HCT116 (cell line): ENCODE measurements at regions not wholly inside any gene's neighbourhood (a gene's known extent, or its start where the extent isn't known, plus 50 kb on each side); places are given as distances from the start of the nearest gene placed in this dataset.

Experiments
- ATAC-seq: fragments of 200-7000 bp; cut with Tn5 transposase; 2 replicates; pipeline ENCODE4 v1.9.1; 2020; ENCODE audit warnings: mild to moderate bottlenecking, moderate library complexity
- BruUV-seq: library from RNA; stranded (reverse); fragments of 400-500 nt; replicated peaks from 2 replicates; lab custom pipeline; 2021; lab: Mats Ljungman, UMichigan
- CTCF ChIA-PET: fragments of 300-600 bp; sonication (Branson Sonifier 250); formaldehyde crosslinking; loops from one replicate; lab custom pipeline; 2021; ENCODE audit warnings: antibody characterized with exemption; lab: Charles Lee
- POLR2A ChIA-PET: fragments of 300-600, 350-600 bp; sonication (Branson Sonifier 250); formaldehyde crosslinking; loops from one replicate; lab custom pipeline; 2021; ENCODE audit warnings: antibody characterized with exemption; lab: Charles Lee
- RAD21 ChIA-PET, 2 experiments: fragments of 300-600 bp; sonication (Branson Sonifier 250); formaldehyde crosslinking; loops; one replicate each; lab custom pipeline; 2023; ENCODE audit warnings: low total read pairs in 2 of 2; ENCODE audit not compliant: uncharacterized antibody in 2 of 2, unreplicated experiment in 2 of 2, low non-redundant PET in 1 of 2; lab: Charles Lee
- DNase-seq: peaks from one replicate; pipeline ENCODE4 v3.0.0-alpha.2; 2010; ENCODE audit warnings: low read depth, low spot score
- H2AFZ ChIP-seq: fragments of 200-600 bp; shearing (Covaris generic), sonication (generic); 2 replicates; pipeline ENCODE4 v1.6.1; 2017; ENCODE audit warnings: low read depth, mixed run types, mixed read lengths, antibody characterized with exemption, low read length; ENCODE audit not compliant: poor library complexity, severe bottlenecking
- H3K27ac ChIP-seq: 2 replicates; pipeline ENCODE4 v1.5.1; 2012; ENCODE audit warnings: low read depth, low read length
- H3K27me3 ChIP-seq: fragments of 200-600 bp; sonication (generic); 2 replicates; pipeline ENCODE4 v1.6.1; 2016; ENCODE audit warnings: mixed run types, low read length, mixed read lengths; ENCODE audit not compliant: insufficient read depth
- H3K36me3 ChIP-seq, 2 experiments: fragments of 200-500 bp in 1 of 2; fragments of 200-600 bp in 1 of 2; sonication (Bioruptor generic) in 1 of 2; sonication (generic) in 1 of 2; 2 replicates each; pipeline versions ENCODE4 v1.5.1 to v1.6.1; 2014 to 2016; ENCODE audit warnings: low read length in 2 of 2, inconsistent platforms in 1 of 2, mixed read lengths in 1 of 2, mixed run types in 1 of 2; ENCODE audit not compliant: insufficient read depth in 2 of 2, control insufficient read depth in 1 of 2
- H3K4me1 ChIP-seq, 2 experiments: fragments of 200-600 bp in 1 of 2; sonication (generic) in 1 of 2; 2 replicates each; pipeline versions ENCODE4 v1.5.1 to v1.6.1; 2012 to 2017; ENCODE audit warnings: low read length in 2 of 2, inconsistent platforms in 1 of 2, mild to moderate bottlenecking in 1 of 2, mixed read lengths in 1 of 2, mixed run types in 1 of 2, moderate library complexity in 1 of 2; ENCODE audit not compliant: insufficient read depth in 2 of 2, control insufficient read depth in 1 of 2
- H3K4me2 ChIP-seq: fragments of 200-600 bp; sonication (generic); 2 replicates; pipeline ENCODE4 v1.6.1; 2017; ENCODE audit warnings: mixed run types, low read length, mixed read lengths
- H3K4me3 ChIP-seq, 2 experiments: fragments of 200-600 bp in 1 of 2; sonication (generic) in 1 of 2; replicated peaks in 1 of 2; 2 replicates each; pipeline ENCODE4 v1.5.1; 2011 to 2016; ENCODE audit warnings: low read length in 2 of 2, control low read depth in 1 of 2, low read depth in 1 of 2, mild to moderate bottlenecking in 1 of 2, mixed read lengths in 1 of 2, mixed run types in 1 of 2
- H3K79me2 ChIP-seq: fragments of 200-600 bp; sonication (generic); 2 replicates; pipeline ENCODE4 v1.6.1; 2017; ENCODE audit warnings: mild to moderate bottlenecking, mixed run types, low read length, moderate library complexity, mixed read lengths; ENCODE audit not compliant: insufficient read depth
- H3K9ac ChIP-seq: fragments of 200-600 bp; sonication (generic); 2 replicates; pipeline ENCODE4 v1.6.1; 2016; ENCODE audit warnings: low read length, mixed read lengths
- H3K9me2 ChIP-seq: fragments of 200-600 bp; sonication (generic), shearing (Covaris generic); 2 replicates; pipeline ENCODE4 v1.6.1; 2017; ENCODE audit warnings: mixed run types, mild to moderate bottlenecking, moderate library complexity; ENCODE audit not compliant: insufficient read depth
- H3K9me3 ChIP-seq, 2 experiments: fragments of 200-500 bp in 1 of 2; fragments of 200-600 bp in 1 of 2; sonication (Bioruptor generic) in 1 of 2; sonication (generic) in 1 of 2; 2 replicates each; pipeline ENCODE4 v1.6.1; 2014 to 2017; ENCODE audit warnings: low read length in 2 of 2, mixed read lengths in 2 of 2, inconsistent platforms in 1 of 2, low read depth in 1 of 2, mild to moderate bottlenecking in 1 of 2, mixed run types in 1 of 2, moderate library complexity in 1 of 2; ENCODE audit not compliant: control insufficient read depth in 1 of 2, insufficient read depth in 1 of 2
- H4K20me1 ChIP-seq: fragments of 200-600 bp; sonication (generic), shearing (Covaris generic); 2 replicates; pipeline ENCODE4 v1.6.1; 2017; ENCODE audit warnings: mixed run types, mild to moderate bottlenecking, moderate library complexity; ENCODE audit not compliant: insufficient read depth
- CEBPB ChIP-seq: IDR thresholded peaks from 2 replicates; pipeline ENCODE4 v1.6.1; 2012; ENCODE audit warnings: low read depth
- ELF1 ChIP-seq: IDR thresholded peaks from 2 replicates; pipeline ENCODE4 v1.6.1; 2012; ENCODE audit warnings: low read depth, borderline replicate concordance
- EZH2 ChIP-seq: fragments of 200-600 bp; sonication (generic); IDR thresholded peaks from 2 replicates; pipeline ENCODE4 v1.6.1; 2017; ENCODE audit warnings: antibody characterized with exemption, mixed run types
- EZH2phosphoT487 ChIP-seq: fragments of 200-600 bp; IDR thresholded peaks from 2 replicates; pipeline ENCODE4 v1.6.1; 2018; ENCODE audit warnings: antibody characterized with exemption, borderline replicate concordance
- FOSL1 ChIP-seq: IDR thresholded peaks from 2 replicates; pipeline ENCODE4 v1.6.1; 2012; ENCODE audit warnings: low read depth
- JUND ChIP-seq: IDR thresholded peaks from 2 replicates; pipeline ENCODE4 v1.6.1; 2012
- POLR2A ChIP-seq: IDR thresholded peaks from 2 replicates; pipeline ENCODE4 v1.7.0; 2011; ENCODE audit warnings: borderline replicate concordance; ENCODE audit not compliant: insufficient read depth, insufficient read length; ENCODE audit errors: extremely low read depth
- POLR2AphosphoS5 ChIP-seq: IDR thresholded peaks from 2 replicates; pipeline ENCODE4 v1.6.1; 2011; ENCODE audit warnings: mild to moderate bottlenecking, low read depth, low read length, moderate library complexity
- RAD21 ChIP-seq: IDR thresholded peaks from 2 replicates; pipeline ENCODE4 v1.6.1; 2012; ENCODE audit warnings: low read depth, mild to moderate bottlenecking
- SIN3A ChIP-seq: IDR thresholded peaks from 2 replicates; pipeline ENCODE4 v1.6.1; 2012; ENCODE audit warnings: low read depth
- SP1 ChIP-seq: IDR thresholded peaks from 2 replicates; pipeline ENCODE4 v1.6.1; 2012; ENCODE audit warnings: low read depth
- ZFX ChIP-seq: fragments of 450-650 bp; IDR thresholded peaks from 2 replicates; pipeline ENCODE4 v1.6.1; 2017
- ZNF274 ChIP-seq: fragments of 200-500 bp; sonication (Bioruptor generic); IDR thresholded peaks from 2 replicates; pipeline ENCODE4 v1.6.1; 2014; ENCODE audit warnings: mild to moderate bottlenecking, low read depth, low read length, inconsistent platforms
- intact Hi-C: fragments of 100-400 bp; cut with micrococcal nuclease; formaldehyde crosslinking; loops from 2 replicates; pipeline ENCODE4 v1.10.0; 2022
- TF ChIP-seq, protein P1 (sequence below): IDR thresholded peaks from 2 replicates; pipeline ENCODE4 v1.6.1; 2011; ENCODE audit warnings: mild to moderate bottlenecking, low read length, moderate library complexity; ENCODE audit not compliant: insufficient replicate concordance; ENCODE audit errors: extremely low read depth
- TF ChIP-seq, protein P2 (sequence below): IDR thresholded peaks from 2 replicates; pipeline ENCODE4 v1.6.1; 2012
- TF ChIP-seq, protein P3 (sequence below): IDR thresholded peaks from 2 replicates; pipeline ENCODE4 v1.6.1; 2012; ENCODE audit warnings: low read depth
- TF ChIP-seq, protein P4 (sequence below): IDR thresholded peaks from 2 replicates; pipeline ENCODE4 v1.6.1; 2012

DNA sequence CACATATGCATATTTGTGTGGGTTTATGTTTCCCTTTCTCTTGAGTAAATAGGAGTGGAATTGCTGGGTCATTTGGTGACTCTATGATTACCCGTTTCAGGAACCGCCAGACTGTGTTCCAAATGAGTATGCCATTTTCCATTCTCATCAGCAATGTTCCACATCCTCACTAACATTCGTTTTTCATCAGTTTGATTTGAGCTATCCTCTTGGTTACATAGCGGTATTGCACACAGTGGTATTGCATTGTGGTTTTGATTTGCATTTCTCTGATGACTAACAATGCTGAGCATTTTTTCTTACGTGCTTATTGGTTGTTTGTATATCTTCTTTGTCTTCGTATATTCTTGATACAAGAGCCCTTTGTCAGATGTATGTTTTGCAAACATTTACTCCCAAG, 218.0 kb upstream of the AMOT start:
- POLR2A ChIA-PET = no interaction called here
- Histone ChIP-seq H3K9me3 (no peaks in the 10 kb centered on the region), H3K27me3 (no peaks in the 10 kb centered on the region), H3K36me3 (no peaks in the 10 kb centered on the region), H3K4me3 (no peak overlapping the region), H3K9ac (no peak overlapping the region), H4K20me1 (no peaks in the 10 kb centered on the region), H3K79me2 (no peaks in the 10 kb centered on the region), H3K4me1 (no peaks in the 10 kb centered on the region), H2AFZ (no peak overlapping the region), H3K9me2 (no peaks in the 10 kb centered on the region), H3K27ac (no peak overlapping the region), H3K4me2 (no peak overlapping the region)
- ATAC-seq = no peak
- TF ChIP-seq SP1 (no peak), EZH2phosphoT487 (no peak), ZNF274 (no peak), CEBPB (no peak), ELF1 (no peak), SIN3A (no peak), JUND (no peak)
- TF ChIP-seq, protein P1, sequence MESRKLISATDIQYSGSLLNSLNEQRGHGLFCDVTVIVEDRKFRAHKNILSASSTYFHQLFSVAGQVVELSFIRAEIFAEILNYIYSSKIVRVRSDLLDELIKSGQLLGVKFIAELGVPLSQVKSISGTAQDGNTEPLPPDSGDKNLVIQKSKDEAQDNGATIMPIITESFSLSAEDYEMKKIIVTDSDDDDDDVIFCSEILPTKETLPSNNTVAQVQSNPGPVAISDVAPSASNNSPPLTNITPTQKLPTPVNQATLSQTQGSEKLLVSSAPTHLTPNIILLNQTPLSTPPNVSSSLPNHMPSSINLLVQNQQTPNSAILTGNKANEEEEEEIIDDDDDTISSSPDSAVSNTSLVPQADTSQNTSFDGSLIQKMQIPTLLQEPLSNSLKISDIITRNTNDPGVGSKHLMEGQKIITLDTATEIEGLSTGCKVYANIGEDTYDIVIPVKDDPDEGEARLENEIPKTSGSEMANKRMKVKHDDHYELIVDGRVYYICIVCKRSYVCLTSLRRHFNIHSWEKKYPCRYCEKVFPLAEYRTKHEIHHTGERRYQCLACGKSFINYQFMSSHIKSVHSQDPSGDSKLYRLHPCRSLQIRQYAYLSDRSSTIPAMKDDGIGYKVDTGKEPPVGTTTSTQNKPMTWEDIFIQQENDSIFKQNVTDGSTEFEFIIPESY = no peak
- TF ChIP-seq, protein P2, sequence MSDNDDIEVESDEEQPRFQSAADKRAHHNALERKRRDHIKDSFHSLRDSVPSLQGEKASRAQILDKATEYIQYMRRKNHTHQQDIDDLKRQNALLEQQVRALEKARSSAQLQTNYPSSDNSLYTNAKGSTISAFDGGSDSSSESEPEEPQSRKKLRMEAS = no peak
- RAD21 ChIA-PET = no interaction called here
- no TSS peak for BruUV-seq
- no peak for DNase-seq
- intact Hi-C loops = no loop called here
- CTCF ChIA-PET = no interaction called here

DNA sequence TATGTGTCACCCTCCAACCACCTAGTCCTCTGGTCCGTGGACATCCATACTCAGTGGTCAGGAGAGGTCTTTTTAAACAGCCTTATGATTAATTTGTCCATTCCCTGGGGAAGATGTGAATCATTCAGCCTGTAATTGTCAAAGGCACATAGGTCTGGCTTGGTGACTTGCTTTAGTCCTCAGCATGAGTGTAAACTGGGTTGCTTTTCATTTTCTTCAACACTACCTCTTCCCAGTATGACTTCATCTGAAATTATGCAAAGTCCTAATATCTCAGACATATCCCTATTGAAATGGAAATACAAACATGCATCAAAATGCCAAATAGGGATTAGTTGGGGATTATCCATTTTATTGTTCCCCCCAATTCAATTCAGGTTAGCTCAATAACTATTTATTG, 208.3 kb upstream of the AMOT start:
- POLR2A ChIA-PET = no interaction called here
- TF ChIP-seq POLR2AphosphoS5 = no peak
- TF ChIP-seq SP1 = no peak
- no peak for TF ChIP-seq RAD21
- no peak for TF ChIP-seq ZFX
- TF ChIP-seq CEBPB = no peak
- no peak for TF ChIP-seq FOSL1
- no peak for TF ChIP-seq ZNF274
- TF ChIP-seq, protein P2 = no peak
- no peak for TF ChIP-seq SIN3A
- no peak for TF ChIP-seq EZH2
- TF ChIP-seq, protein P3, sequence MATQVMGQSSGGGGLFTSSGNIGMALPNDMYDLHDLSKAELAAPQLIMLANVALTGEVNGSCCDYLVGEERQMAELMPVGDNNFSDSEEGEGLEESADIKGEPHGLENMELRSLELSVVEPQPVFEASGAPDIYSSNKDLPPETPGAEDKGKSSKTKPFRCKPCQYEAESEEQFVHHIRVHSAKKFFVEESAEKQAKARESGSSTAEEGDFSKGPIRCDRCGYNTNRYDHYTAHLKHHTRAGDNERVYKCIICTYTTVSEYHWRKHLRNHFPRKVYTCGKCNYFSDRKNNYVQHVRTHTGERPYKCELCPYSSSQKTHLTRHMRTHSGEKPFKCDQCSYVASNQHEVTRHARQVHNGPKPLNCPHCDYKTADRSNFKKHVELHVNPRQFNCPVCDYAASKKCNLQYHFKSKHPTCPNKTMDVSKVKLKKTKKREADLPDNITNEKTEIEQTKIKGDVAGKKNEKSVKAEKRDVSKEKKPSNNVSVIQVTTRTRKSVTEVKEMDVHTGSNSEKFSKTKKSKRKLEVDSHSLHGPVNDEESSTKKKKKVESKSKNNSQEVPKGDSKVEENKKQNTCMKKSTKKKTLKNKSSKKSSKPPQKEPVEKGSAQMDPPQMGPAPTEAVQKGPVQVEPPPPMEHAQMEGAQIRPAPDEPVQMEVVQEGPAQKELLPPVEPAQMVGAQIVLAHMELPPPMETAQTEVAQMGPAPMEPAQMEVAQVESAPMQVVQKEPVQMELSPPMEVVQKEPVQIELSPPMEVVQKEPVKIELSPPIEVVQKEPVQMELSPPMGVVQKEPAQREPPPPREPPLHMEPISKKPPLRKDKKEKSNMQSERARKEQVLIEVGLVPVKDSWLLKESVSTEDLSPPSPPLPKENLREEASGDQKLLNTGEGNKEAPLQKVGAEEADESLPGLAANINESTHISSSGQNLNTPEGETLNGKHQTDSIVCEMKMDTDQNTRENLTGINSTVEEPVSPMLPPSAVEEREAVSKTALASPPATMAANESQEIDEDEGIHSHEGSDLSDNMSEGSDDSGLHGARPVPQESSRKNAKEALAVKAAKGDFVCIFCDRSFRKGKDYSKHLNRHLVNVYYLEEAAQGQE = no peak
- TF ChIP-seq, protein P4, sequence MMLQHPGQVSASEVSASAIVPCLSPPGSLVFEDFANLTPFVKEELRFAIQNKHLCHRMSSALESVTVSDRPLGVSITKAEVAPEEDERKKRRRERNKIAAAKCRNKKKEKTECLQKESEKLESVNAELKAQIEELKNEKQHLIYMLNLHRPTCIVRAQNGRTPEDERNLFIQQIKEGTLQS = no peak
- no peak for TF ChIP-seq POLR2A

More for the DNA sequence above, 208.3 kb upstream of the AMOT start:
- no peak overlapping the region for H3K27ac ChIP-seq
- H4K20me1 ChIP-seq = no peaks in the 10 kb centered on the region
- H3K79me2 ChIP-seq = no peaks in the 10 kb centered on the region
- H3K4me2 ChIP-seq = no peak overlapping the region
- no TSS peak for BruUV-seq
- no peak for DNase-seq
- H3K9me2 ChIP-seq = no peaks in the 10 kb centered on the region
- H3K36me3 ChIP-seq = no peaks in the 10 kb centered on the region
- ATAC-seq = no peak
- CTCF ChIA-PET = no interaction called here
- intact Hi-C loops = no loop called here
- no peak overlapping the region for H3K4me3 ChIP-seq
- H3K9me3 ChIP-seq = no peaks in the 10 kb centered on the region
- H3K9ac ChIP-seq = no peak overlapping the region
- no peaks in the 10 kb centered on the region for H3K4me1 ChIP-seq
- no peaks in the 10 kb centered on the region for H3K27me3 ChIP-seq
- RAD21 ChIA-PET = no interaction called here
- H2AFZ ChIP-seq = no peak overlapping the region
